GM10266 (cell line): ENCODE measurements at regions not wholly inside any gene's neighbourhood (a gene's known extent, or its start where the extent isn't known, plus 50 kb on each side); places are given as distances from the start of the nearest gene placed in this dataset.

Experiments
- DNase-seq: peaks from one replicate; pipeline ENCODE4 v3.0.0; 2012; ENCODE audit errors: extremely low spot score
- CTCF ChIP-seq: IDR thresholded peaks from 2 replicates; pipeline ENCODE4 v1.5.1; 2012; ENCODE audit warnings: mild to moderate bottlenecking, low read depth; ENCODE audit not compliant: control insufficient read depth, insufficient read depth; ENCODE audit errors: missing control alignments

DNA sequence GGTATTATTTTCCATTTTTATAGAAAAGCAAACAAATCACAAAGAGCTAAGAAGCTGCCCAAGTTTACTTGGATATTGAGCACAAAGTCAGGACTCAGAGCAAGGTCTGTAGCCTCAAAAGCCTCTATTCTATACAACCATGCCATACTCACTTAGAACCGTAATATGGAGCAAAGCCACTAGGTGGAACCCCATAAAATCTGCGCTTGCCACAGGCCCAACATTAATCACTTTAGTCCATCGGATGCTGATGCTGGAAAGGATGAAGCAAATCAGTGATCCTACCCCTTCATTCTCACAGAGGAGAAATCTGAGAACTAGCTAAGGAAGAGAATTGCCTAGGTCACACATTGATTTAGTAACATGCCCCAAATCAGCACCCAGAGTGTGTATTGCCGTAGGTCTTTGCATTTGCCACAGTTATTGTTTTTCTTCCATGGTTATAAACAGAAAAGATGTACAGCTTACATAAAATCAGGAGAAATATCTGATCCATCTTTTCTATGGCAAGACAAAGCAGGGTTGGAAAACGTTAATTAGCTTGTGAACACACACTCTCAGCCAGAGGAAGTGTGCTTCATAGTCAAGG lies 56.7 kb upstream of the RAB38 start:
- TF ChIP-seq CTCF = peak; percentile 35
- peak; percentile 31 for DNase-seq

DNA sequence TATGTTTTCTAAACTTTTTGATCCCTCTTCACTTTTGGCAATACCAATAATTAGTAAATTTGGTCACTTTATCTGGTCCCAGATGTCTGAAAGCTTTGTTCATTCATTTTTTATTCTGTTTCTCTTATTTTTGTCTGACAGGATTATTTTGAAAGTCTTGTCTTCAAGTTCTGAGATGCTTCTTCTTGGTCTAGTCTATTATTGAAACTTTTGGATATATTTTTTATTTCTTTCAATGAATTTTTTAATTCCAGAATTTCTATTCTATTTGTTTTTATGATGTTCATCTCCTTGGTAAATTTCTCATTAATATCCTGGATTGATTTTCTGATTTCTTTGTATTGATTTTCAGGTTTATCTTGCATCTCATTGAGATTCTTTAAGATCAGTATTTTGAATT lies 54.1 kb upstream of the RAB38 start:
- DNase-seq = no peak
- no peak for TF ChIP-seq CTCF
